Tongue (tissue), 1 donor: ENCODE measurements at regions not wholly inside any gene's neighbourhood (a gene's known extent, or its start where the extent isn't known, plus 50 kb on each side); places are given as distances from the start of the nearest gene placed in this dataset.

Source experiments
- DNase-seq: peaks from one replicate; pipeline ENCODE4 v3.0.0-alpha.2; 2015

- DNase-seq, result no peak
Measured at GRCh38 chr4:45985038-45985437, 138.8 kb downstream of the GABRG1 start.

DNA sequence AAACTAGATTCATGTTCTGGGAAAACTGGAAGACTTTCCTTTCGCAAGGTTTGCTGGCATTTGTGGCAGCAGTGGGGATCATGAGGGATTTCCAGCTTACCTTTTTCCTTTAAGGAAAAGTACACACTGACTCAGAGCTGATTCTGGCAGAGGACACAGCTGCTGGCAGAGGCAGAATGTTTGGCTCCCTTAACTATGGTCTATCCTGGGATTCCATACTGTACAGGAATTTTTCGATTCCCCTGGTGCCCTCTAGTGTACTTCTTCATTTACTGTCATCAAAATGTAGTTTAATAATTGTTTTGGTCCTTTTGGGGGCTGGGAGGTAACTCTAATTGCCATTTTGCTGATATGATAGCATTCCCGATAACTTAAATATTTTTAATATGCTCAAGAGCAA lies 152.7 kb downstream of the GABRG1 start:
- no peak for DNase-seq

GRCh38 chr4:45957353-45957752 lies 166.5 kb downstream of the GABRG1 start:
- no peak for DNase-seq

GRCh38 chr4:45954276-45954675 lies 169.6 kb downstream of the GABRG1 start:
- DNase-seq, result no peak

DNA sequence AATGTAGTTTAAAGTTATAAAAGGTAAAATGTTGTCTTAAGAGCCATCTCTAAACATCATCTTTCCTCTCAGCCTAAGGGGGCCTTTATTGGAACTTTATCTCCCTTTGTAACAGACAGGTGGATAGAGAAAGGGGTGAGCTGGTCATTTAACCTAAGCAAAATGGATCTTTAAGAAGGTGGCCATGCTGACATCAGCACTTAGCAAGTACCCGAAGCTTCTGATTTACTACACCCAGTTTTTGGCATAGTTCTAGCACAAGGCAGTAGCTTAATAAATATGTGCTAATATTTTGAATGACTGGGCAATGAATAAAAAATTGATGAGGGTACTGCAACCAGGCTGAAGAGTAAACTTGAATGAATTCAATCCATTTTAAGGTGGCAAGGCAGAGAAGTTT lies 172.7 kb downstream of the GABRG1 start:
- no peak for DNase-seq

- no peak for DNase-seq
Measured at GRCh38 chr4:45946699-45947098, 177.2 kb downstream of the GABRG1 start.

DNA sequence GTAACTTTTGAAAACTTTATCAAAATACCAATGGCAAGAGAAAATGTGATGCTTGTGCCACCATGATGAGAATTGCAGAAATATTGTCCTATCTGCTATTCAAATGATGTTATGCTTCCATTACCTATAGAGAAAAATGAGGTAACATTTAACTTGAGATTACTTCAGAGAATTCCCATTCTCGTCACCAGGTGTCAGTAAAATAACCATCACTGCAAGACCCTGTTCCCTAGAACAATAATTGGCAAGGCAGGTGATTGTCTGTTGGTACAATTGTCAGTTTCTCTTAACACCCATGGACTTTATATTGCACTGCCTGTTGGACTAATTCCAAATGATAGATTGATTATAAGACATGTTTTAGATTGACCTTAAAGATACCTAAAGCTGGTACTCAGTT lies 179.9 kb downstream of the GABRG1 start:
- no peak for DNase-seq

- DNase-seq, result no peak
Measured at GRCh38 chr4:45939056-45939455, 184.8 kb downstream of the GABRG1 start.

GRCh38 chr4:45931154-45931553 lies 192.7 kb downstream of the GABRG1 start:
- no peak for DNase-seq

- DNase-seq, result no peak
Measured at GRCh38 chr4:45927641-45928040, 196.2 kb downstream of the GABRG1 start.

GRCh38 chr4:45925809-45926208 lies 198.0 kb downstream of the GABRG1 start:
- DNase-seq, result no peak

DNA sequence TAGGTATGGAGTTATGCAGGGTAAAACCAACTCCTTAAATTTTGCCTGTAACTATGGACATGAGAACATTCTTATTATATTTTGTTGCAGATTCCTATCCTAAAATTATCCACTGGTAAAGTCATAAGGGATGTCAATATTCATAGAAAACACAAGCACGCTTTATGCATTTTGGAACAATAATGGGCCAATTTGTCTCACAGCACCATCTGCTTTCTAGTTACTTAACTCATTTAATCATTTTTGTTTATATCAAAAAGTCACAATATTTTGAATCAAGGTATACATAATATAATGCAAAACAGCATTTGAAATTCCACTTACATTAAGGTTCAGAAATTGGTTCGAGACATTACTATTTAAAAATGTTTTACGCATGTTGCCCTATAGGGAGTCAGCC lies 203.0 kb downstream of the GABRG1 start:
- no peak for DNase-seq

DNA sequence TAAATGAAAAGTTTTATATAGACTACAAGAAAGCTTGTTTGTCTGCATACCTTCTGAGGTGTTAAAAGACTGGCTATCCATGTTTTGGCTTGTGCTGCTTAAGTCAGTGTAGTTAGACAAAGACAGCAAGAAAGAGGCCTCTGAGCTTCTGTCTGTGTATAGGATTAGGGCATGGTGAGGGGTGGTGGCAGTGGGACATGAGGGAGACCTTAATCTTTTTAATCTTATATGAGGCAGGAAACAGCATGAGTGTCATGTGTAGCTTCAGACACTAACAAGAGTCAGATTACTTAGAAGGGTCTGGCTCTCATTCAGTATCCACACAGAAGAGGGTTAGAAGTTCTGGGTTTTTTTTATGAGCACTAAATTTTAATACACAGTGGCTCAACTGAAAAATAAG lies 213.3 kb downstream of the GABRG1 start:
- DNase-seq, result no peak

- DNase-seq, result no peak
Measured at GRCh38 chr4:45897946-45898585, 225.8 kb downstream of the GABRG1 start.

- DNase-seq, result no peak
Measured at GRCh38 chr4:45883421-45883820, 240.4 kb downstream of the GABRG1 start.

DNA sequence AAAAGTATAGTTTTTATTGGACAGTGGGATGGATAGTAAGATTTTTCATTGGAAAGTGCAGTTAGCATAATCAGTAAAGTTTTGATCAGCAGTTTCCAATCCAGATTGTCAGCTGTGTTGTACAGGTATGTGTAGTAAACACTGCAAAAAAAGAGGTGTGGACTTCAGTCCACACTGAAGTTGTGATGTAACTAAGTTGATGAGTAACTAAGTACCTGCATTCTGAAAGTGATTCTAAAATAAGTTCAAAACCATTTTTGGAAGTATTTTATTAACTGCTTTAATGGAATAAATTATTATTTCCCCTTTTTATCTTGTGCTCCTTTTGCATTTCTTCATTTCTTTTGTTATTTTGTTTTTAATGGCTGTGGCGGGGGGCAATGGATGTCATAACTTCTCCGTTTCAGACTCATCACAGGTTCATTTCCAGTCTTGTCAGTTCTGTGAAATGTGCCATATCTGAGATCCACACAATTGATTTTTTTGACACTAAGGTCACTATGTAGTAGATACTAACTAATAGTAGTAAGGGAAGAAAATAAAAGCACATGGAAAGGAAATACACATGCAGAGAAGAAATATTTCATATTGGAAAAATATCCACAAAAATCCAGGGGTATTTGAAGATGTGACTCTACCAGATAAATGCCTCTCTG lies 247.5 kb downstream of the GABRG1 start:
- DNase-seq, result no peak

DNA sequence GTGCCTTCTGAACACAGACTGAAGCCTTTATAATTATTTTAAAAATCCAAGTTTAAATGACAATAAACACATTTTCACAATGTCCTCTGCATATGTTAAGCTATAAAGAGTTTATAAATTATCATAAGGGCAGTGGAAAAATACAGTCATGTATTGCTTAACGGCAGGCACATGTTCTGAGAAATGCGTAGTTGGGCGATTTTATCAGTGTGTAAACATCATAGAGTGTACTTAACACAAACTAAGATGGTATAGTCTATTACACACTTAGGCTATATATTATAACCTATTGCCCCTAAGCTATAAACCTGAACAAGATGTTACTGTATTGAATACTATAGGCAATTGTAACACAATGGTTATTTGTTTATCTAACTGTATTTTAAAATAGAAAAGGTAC lies 254.7 kb downstream of the GABRG1 start:
- no peak for DNase-seq

GRCh38 chr4:45865781-45866180 lies 258.1 kb downstream of the GABRG1 start:
- DNase-seq, result no peak

DNA sequence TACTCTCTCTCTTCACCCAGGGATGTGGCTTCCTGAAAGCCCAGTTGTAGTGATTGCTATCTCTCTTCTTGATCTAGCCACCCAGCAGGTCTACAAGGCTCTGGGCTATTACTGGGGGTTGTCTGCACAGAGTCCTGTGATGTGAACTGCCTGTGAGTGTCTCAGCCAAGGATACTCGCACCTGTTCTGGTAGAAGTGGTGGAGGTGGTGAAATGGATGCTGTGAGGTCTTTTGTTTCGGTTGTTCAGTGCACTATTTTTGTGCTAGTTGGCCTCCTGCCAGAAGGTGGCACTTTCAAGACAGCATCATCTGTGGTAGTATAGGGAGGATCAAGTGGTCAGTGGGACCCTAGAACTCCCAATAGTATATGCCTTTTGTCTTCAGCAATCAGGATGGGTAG lies 268.0 kb downstream of the GABRG1 start:
- DNase-seq, result no peak

DNA sequence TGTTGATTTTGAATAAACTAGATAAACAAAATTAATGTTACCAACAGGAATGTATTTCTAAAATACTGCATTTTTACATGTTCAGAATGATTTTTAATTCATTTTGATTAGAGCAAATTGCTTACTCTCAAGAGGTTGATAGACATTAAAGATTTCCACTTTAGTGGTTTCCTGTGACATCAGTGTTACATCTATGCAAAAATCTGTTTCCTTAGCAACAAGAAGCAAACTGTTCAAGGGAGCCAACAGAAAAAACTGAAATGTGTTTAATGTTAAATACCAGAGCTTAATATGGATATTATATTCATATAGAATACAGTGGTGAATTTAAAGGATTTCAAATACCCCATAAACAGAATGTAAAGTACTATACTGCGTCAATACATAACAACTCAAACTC lies 277.8 kb downstream of the GABRG1 start:
- DNase-seq, result peak; percentile 2

DNA sequence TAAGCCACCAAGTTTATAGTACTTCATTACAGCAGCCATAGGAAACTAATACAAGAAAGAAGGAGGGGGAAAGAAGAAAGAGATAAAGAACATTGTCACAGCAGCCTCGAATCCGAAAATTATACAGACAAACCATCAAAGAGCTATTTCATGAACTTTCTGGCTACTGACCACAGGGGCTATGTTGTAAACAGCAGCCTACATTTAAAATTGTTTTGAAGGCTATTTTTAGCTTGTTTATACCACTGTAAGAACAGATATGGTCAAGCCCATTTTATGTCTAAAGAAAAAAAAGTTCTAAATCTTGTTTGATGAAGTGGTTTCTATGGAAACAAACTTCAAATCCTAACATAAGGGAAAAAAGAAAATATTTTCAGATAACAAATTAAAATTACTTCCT lies 282.1 kb downstream of the GABRG1 start:
- DNase-seq, result no peak

GRCh38 chr4:45831692-45832091 lies 292.2 kb downstream of the GABRG1 start:
- no peak for DNase-seq

- DNase-seq, result no peak
Measured at GRCh38 chr4:45803994-45804393, 319.9 kb downstream of the GABRG1 start.

DNA sequence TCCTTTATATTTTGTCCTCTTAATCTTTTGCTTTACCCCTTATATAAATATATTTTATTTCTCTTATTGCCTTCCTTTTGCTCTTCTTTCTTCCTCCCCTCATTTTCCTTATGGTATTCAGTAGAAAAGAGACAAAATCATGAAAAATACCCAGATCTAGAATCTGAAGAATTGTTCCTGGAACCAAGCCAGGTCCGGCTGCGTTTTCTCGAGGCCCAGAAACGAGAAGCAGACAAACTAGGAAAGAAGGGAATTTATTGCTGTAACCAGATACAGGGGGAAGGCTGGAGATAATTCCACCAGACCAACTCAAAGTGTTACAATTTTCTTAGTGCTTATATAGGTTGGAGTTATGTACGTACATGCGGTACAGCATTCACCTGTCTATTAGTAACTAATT lies 328.7 kb downstream of the GABRG1 start:
- peak; percentile 37 for DNase-seq

DNA sequence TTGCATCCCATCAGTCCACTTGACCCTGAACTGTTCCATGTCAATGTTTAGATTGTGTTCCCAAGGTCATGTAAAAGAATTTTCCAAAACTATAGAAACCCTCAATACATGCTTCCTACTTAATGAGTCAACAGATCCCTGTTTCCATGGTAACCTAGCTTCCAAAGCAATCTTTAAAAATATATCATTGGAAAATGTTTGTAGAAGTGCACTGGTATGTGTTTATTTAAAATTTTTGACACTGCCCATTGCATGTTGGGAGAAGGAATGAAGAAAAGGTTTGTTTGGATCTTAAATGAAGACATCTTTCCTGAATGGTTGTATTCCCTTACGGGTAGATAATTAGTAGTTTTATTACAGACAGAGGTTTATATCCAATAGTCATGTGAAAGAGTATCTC lies 345.3 kb downstream of the GABRG1 start:
- peak; percentile 5 for DNase-seq
